H1 (cell line): ENCODE measurements at regions not wholly inside any gene's neighbourhood (a gene's known extent, or its start where the extent isn't known, plus 50 kb on each side); places are given as distances from the start of the nearest gene placed in this dataset.

Source experiments
- CTCF ChIA-PET: fragments of 300-600 bp; sonication (Branson Sonifier 250); formaldehyde crosslinking; loops from one replicate; lab custom pipeline; 2021; ENCODE audit not compliant: partially characterized antibody; lab: Charles Lee
- POLR2A ChIA-PET: fragments of 300-600 bp; sonication (Branson Sonifier 250); formaldehyde crosslinking; loops from one replicate; lab custom pipeline; 2021; ENCODE audit warnings: inconsistent platforms; ENCODE audit not compliant: partially characterized antibody; lab: Charles Lee
- DNase-seq, 2 experiments: peaks; one replicate each; pipeline versions ENCODE4 v3.0.0 to v3.0.0-alpha.2; 2010 to 2022; ENCODE audit warnings: low spot score in 2 of 2, low read depth in 1 of 2, mixed read lengths in 1 of 2
- FAIRE-seq: peaks from 2 replicates; lab custom pipeline; 2011; peaks lifted over from hg19 to GRCh38; lab: Jason Lieb, UNC
- H2AFZ ChIP-seq: 2 replicates; pipeline ENCODE4 v1.8.1; 2012; ENCODE audit warnings: low read length, inconsistent platforms
- H2AK5ac ChIP-seq: 2 replicates; pipeline ENCODE4 v1.6.1; 2013; ENCODE audit warnings: low read depth, low read length
- H2BK120ac ChIP-seq: replicated peaks from 2 replicates; pipeline ENCODE3; 2013; ENCODE audit warnings: low read depth, low read length, inconsistent platforms
- H2BK12ac ChIP-seq: 2 replicates; pipeline ENCODE4 v1.6.1; 2013; ENCODE audit warnings: low read depth, low read length
- H2BK15ac ChIP-seq: 2 replicates; pipeline ENCODE4 v1.6.1; 2013; ENCODE audit warnings: low read length
- H2BK20ac ChIP-seq: 2 replicates; pipeline ENCODE4 v1.6.1; 2013; ENCODE audit warnings: low read length
- H2BK5ac ChIP-seq: 2 replicates; pipeline ENCODE4 v1.6.1; 2013; ENCODE audit warnings: low read depth, low read length
- H3K14ac ChIP-seq: 2 replicates; pipeline ENCODE4 v1.6.1; 2013; ENCODE audit warnings: inconsistent platforms; ENCODE audit not compliant: insufficient read length
- H3K18ac ChIP-seq: 2 replicates; pipeline ENCODE4 v1.6.1; 2013; ENCODE audit warnings: low read length; ENCODE audit errors: extremely low read depth
- H3K23ac ChIP-seq: 2 replicates; pipeline ENCODE4 v1.6.1; 2013; ENCODE audit warnings: inconsistent platforms; ENCODE audit not compliant: insufficient read length
- H3K23me2 ChIP-seq: 2 replicates; pipeline ENCODE4 v1.6.1; 2013; ENCODE audit warnings: low read depth, low read length
- H3K27ac ChIP-seq: 2 replicates; pipeline ENCODE4 v1.6.1; 2011; ENCODE audit warnings: low read depth, low read length, inconsistent platforms
- H3K27me3 ChIP-seq, 4 experiments: replicated peaks in 1 of 4; 1 replicate in 1 of 4; 2 replicates in 3 of 4; pipeline versions ENCODE4 v1.6.1 to v1.8.1; 2011 to 2013; ENCODE audit warnings: low read length in 3 of 4, mild to moderate bottlenecking in 3 of 4, inconsistent platforms in 2 of 4, mixed read lengths in 2 of 4, moderate library complexity in 1 of 4; ENCODE audit not compliant: control insufficient read depth in 3 of 4, insufficient read depth in 3 of 4; ENCODE audit errors: extremely low read depth in 1 of 4
- H3K36me3 ChIP-seq, 4 experiments: 2 replicates each; pipeline versions ENCODE4 v1.6.1 to v1.8.1; 2011 to 2013; ENCODE audit warnings: mild to moderate bottlenecking in 4 of 4, low read length in 3 of 4, moderate library complexity in 2 of 4, control low read depth in 1 of 4, inconsistent platforms in 1 of 4; ENCODE audit not compliant: insufficient read depth in 4 of 4, control insufficient read depth in 2 of 4
- H3K4ac ChIP-seq: replicated peaks from 2 replicates; pipeline ENCODE3; 2013; ENCODE audit warnings: low read length, low read depth, mixed read lengths, inconsistent platforms; ENCODE audit not compliant: insufficient read length
- H3K4me1 ChIP-seq, 4 experiments: replicated peaks in 1 of 4; 1 replicate in 1 of 4; 2 replicates in 3 of 4; pipeline versions ENCODE4 v1.6.1 to v1.8.1; 2011 to 2013; ENCODE audit warnings: low read length in 3 of 4, inconsistent platforms in 2 of 4, mixed read lengths in 1 of 4; ENCODE audit not compliant: insufficient read depth in 4 of 4, control insufficient read depth in 3 of 4
- H3K4me2 ChIP-seq, 2 experiments: 2 replicates each; pipeline versions ENCODE4 v1.6.1 to v1.8.1; 2011 to 2013; ENCODE audit warnings: low read depth in 2 of 2, low read length in 2 of 2, control low read depth in 1 of 2, inconsistent platforms in 1 of 2, mild to moderate bottlenecking in 1 of 2; ENCODE audit not compliant: insufficient read depth in 1 of 2
- H3K4me3 ChIP-seq, 4 experiments: fragments of 200-600, 300-600 bp in 1 of 4; sonication (generic), shearing (Covaris generic), sonication (Bioruptor Twin) in 1 of 4; 2 replicates each; pipeline versions ENCODE4 v1.5.1 to v1.8.1; 2011 to 2016; ENCODE audit warnings: low read length in 4 of 4, low read depth in 3 of 4, control low read depth in 2 of 4, inconsistent platforms in 2 of 4, mild to moderate bottlenecking in 2 of 4, mixed read lengths in 1 of 4, moderate library complexity in 1 of 4; ENCODE audit not compliant: insufficient read depth in 2 of 4; ENCODE audit errors: extremely low read depth in 1 of 4
- H3K56ac ChIP-seq: replicated peaks from 2 replicates; pipeline ENCODE3; 2013; ENCODE audit warnings: low read depth, mild to moderate bottlenecking, mixed read lengths, low read length, inconsistent platforms; ENCODE audit not compliant: insufficient read length
- H3K79me1 ChIP-seq: 2 replicates; pipeline ENCODE4 v1.6.1; 2013; ENCODE audit warnings: low read depth, low read length, control low read depth
- H3K79me2 ChIP-seq, 2 experiments: 2 replicates each; pipeline versions ENCODE4 v1.6.1 to v1.8.1; 2012 to 2013; ENCODE audit warnings: low read length in 2 of 2, mild to moderate bottlenecking in 2 of 2, inconsistent platforms in 1 of 2; ENCODE audit not compliant: insufficient read depth in 2 of 2, control insufficient read depth in 1 of 2
- H3K9ac ChIP-seq, 4 experiments: replicated peaks in 1 of 4; 1 replicate in 1 of 4; 2 replicates in 3 of 4; pipeline versions ENCODE4 v1.6.1 to v1.8.1; 2011 to 2013; ENCODE audit warnings: low read depth in 3 of 4, low read length in 3 of 4, control low read depth in 2 of 4, mild to moderate bottlenecking in 2 of 4, moderate library complexity in 2 of 4, inconsistent platforms in 1 of 4; ENCODE audit errors: extremely low read depth in 1 of 4
- H3K9me3 ChIP-seq, 2 experiments: 2 replicates each; pipeline versions ENCODE4 v1.6.1 to v1.8.1; 2012 to 2013; ENCODE audit warnings: mild to moderate bottlenecking in 2 of 2, moderate library complexity in 2 of 2, control low read depth in 1 of 2, inconsistent platforms in 1 of 2, low read depth in 1 of 2, low read length in 1 of 2, mixed read lengths in 1 of 2; ENCODE audit not compliant: insufficient read depth in 2 of 2
- H4K20me1 ChIP-seq, 2 experiments: replicated peaks in 1 of 2; 2 replicates each; pipeline versions ENCODE3 to v1.8.1; 2011 to 2013; ENCODE audit warnings: inconsistent platforms in 2 of 2, low read length in 2 of 2, mild to moderate bottlenecking in 1 of 2; ENCODE audit not compliant: insufficient read depth in 2 of 2, control insufficient read depth in 1 of 2
- H4K5ac ChIP-seq: 2 replicates; pipeline ENCODE4 v1.6.1; 2013; ENCODE audit warnings: low read length, low read depth, mixed read lengths, inconsistent platforms; ENCODE audit not compliant: insufficient read length
- H4K8ac ChIP-seq: 2 replicates; pipeline ENCODE4 v1.8.0; 2013; ENCODE audit warnings: mild to moderate bottlenecking, moderate library complexity, low read length, inconsistent platforms; ENCODE audit not compliant: insufficient read depth; ENCODE audit errors: extremely low read depth
- H4K91ac ChIP-seq: replicated peaks from 2 replicates; pipeline ENCODE3; 2013; ENCODE audit warnings: low read length, mixed read lengths, inconsistent platforms; ENCODE audit not compliant: insufficient read length
- CHD1 ChIP-seq: IDR thresholded peaks from 2 replicates; pipeline ENCODE4 v1.6.1; 2012; ENCODE audit warnings: low read depth, low read length, improper control_type of control experiment
- EGR1 ChIP-seq: IDR thresholded peaks from 2 replicates; pipeline ENCODE4 v1.6.1; 2011; ENCODE audit warnings: low read depth, low read length, borderline replicate concordance
- GABPA ChIP-seq: IDR thresholded peaks from 2 replicates; pipeline ENCODE4 v1.6.1; 2011; ENCODE audit warnings: mild to moderate bottlenecking, low read length, moderate library complexity, borderline replicate concordance; ENCODE audit not compliant: insufficient read depth
- HDAC2 ChIP-seq, 2 experiments: fragments of 300-600 bp in 1 of 2; sonication (generic) in 1 of 2; IDR thresholded peaks; 2 replicates each; pipeline ENCODE4 v1.6.1; 2011 to 2012; ENCODE audit warnings: low read depth in 2 of 2, low read length in 2 of 2, mild to moderate bottlenecking in 2 of 2, moderate library complexity in 2 of 2, borderline replicate concordance in 1 of 2, inconsistent platforms in 1 of 2
- KDM4A ChIP-seq: IDR thresholded peaks from one replicate; pipeline ENCODE4 v1.7.1; 2012; ENCODE audit warnings: low read depth, mild to moderate bottlenecking, moderate library complexity, low read length, inconsistent platforms; ENCODE audit not compliant: severe bottlenecking
- POLR2A ChIP-seq, 2 experiments: IDR thresholded peaks; 1 replicate in 1 of 2; 2 replicates in 1 of 2; pipeline ENCODE4 v1.6.1; 2011; ENCODE audit warnings: low read depth in 2 of 2, low read length in 2 of 2, mild to moderate bottlenecking in 2 of 2; ENCODE audit errors: control extremely low read depth in 1 of 2
- SIRT6 ChIP-seq: IDR thresholded peaks from one replicate; pipeline ENCODE4 v1.7.1; 2012; ENCODE audit warnings: low read length, inconsistent platforms
- SIX5 ChIP-seq: IDR thresholded peaks from 2 replicates; pipeline ENCODE4 v1.6.1; 2011; ENCODE audit warnings: mild to moderate bottlenecking, low read depth, low read length
- SP1 ChIP-seq: IDR thresholded peaks from 2 replicates; pipeline ENCODE4 v1.6.1; 2011; ENCODE audit warnings: low read depth, low read length
- TAF7 ChIP-seq: optimal IDR thresholded peaks from 2 replicates; pipeline ENCODE3; 2011; ENCODE audit warnings: low read depth, mild to moderate bottlenecking, inconsistent platforms, low read length, moderate library complexity, borderline replicate concordance
- WGBS, 2 experiments: shearing (Covaris generic) in 1 of 2; methylation state at CpG; one replicate each; pipeline versions ENCODE4 v1.1.6 to v1.1.7; 2013 to 2015; ENCODE audit warnings: low lambda C conversion rate in 2 of 2, mixed read lengths in 2 of 2, inconsistent platforms in 1 of 2, low coverage in 1 of 2, missing lambda C conversion rate in 1 of 2; ENCODE audit not compliant: insufficient replicate concordance in 2 of 2, insufficient coverage in 1 of 2, insufficient read length in 1 of 2; ENCODE audit errors: extremely low coverage in 1 of 2, missing lambda C conversion rate in 1 of 2; 5-methylcytosine and 5-hydroxymethylcytosine counted together

DNA sequence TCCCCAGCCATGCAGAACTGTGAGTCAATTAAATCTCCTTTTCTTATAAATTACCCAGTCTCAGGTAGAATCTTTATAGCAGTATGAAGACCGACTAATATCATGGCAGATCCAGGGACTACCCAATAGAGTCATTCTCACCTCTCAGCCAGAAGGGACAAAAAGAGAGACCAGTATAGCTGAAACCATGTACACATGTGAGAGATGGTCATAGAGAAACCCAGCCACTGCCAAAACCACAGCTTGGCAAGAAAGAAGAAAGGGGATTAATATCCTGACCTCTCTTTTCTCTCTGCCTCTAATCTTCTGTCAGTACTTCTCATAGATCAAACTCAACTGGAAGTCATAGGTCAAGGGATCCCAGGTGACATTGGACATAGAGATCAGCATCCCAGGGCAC lies 109.8 kb downstream of the CCDC34 start:
- no peak overlapping the region for H3K4me3 ChIP-seq
- TF ChIP-seq SIRT6 (no peak), HDAC2 (IDR thresholded peaks at IDR 0.05; ENCODE audit: borderline replicate concordance in 1 of 2, low read depth in 2 of 2, low read length in 2 of 2) (no peak), GABPA (no peak), KDM4A (no peak), SIX5 (no peak), EGR1 (no peak), CHD1 (no peak), TAF7 (no peak), POLR2A (IDR thresholded peaks at IDR 0.05; ENCODE audit: control extremely low read depth in 1 of 2, low read depth in 2 of 2, low read length in 2 of 2) (no peak), SP1 (no peak)
- POLR2A ChIA-PET, result no interaction called here
- peaks cover 0 to 10% (median 4%) of the 10 kb centered on the region in 4 experiments; a peak in 3 of 7 replicates for H3K4me1 ChIP-seq
- CTCF ChIA-PET, result interaction anchor here (0.9 kb wide), 1 partner anchor 43 kb away, joined by 4 read pairs; no protein-coding TSS in a partner anchor
- H2BK120ac ChIP-seq, result no peak overlapping the region
- no peak overlapping the region for H2BK12ac ChIP-seq
- no peak overlapping the region for H3K4ac ChIP-seq
- H4K20me1 ChIP-seq, result no peaks in the 10 kb centered on the region
- no peak overlapping the region for H2AK5ac ChIP-seq
- no peak overlapping the region for H3K23ac ChIP-seq
- no peak overlapping the region for H4K8ac ChIP-seq
- H2BK15ac ChIP-seq, result no peak overlapping the region
- H3K56ac ChIP-seq, result no peak overlapping the region
- no peaks in the 10 kb centered on the region; a peak in 1 of 4 replicates for H3K9me3 ChIP-seq
- no peak for FAIRE-seq
- H4K91ac ChIP-seq, result no peak overlapping the region
- H3K27me3 ChIP-seq, result no peaks in the 10 kb centered on the region
- H2AFZ ChIP-seq, result no peak overlapping the region
- H3K36me3 ChIP-seq, result no peaks in the 10 kb centered on the region
- H3K18ac ChIP-seq, result no peak overlapping the region
- no peaks in the 10 kb centered on the region for H3K79me2 ChIP-seq
- no peaks in the 10 kb centered on the region for H3K79me1 ChIP-seq
- no peak overlapping the region for H2BK20ac ChIP-seq
- no peak overlapping the region for H2BK5ac ChIP-seq
- H3K23me2 ChIP-seq, result no peaks in the 10 kb centered on the region
- no peak overlapping the region for H3K4me2 ChIP-seq
- no peak for DNase-seq
- 93% methylated on average over 1 of the region's 1 CpG; no CpG with 5 or more reads in 1 of the 2 experiments for WGBS, 2 experiments
- H3K27ac ChIP-seq, result no peak overlapping the region
- no peak overlapping the region for H3K9ac ChIP-seq
- H3K14ac ChIP-seq, result no peak overlapping the region
- H4K5ac ChIP-seq, result no peak overlapping the region
